Smooth muscle cell of the brain vasculature (primary cell): ENCODE measurements at regions not wholly inside any gene's neighbourhood (a gene's known extent, or its start where the extent isn't known, plus 50 kb on each side); places are given as distances from the start of the nearest gene placed in this dataset.
"Not testable (repeated sequence)": the region's sequence is repeated elsewhere in the genome, so short reads cannot be mapped to it uniquely, and the experiment has no call there.

Experiments
- DNase-seq: peaks from one replicate; pipeline ENCODE4 v3.0.0-alpha.2; 2012; ENCODE audit warnings: low read depth, low spot score

- DNase-seq, result no peak
Measured at GRCh38 chr4:81601358-81601694, 129.6 kb upstream of the RASGEF1B start.

- no peak for DNase-seq
Measured at GRCh38 chr4:81600520-81601357, 129.0 kb upstream of the RASGEF1B start.

GRCh38 chr4:81599742-81600380 lies 128.2 kb upstream of the RASGEF1B start:
- no peak for DNase-seq

GRCh38 chr4:81595798-81596610 lies 124.3 kb upstream of the RASGEF1B start:
- no peak for DNase-seq

- DNase-seq, result no peak
Measured at GRCh38 chr4:81595287-81595686, 123.6 kb upstream of the RASGEF1B start.

GRCh38 chr4:81594490-81595159 lies 122.9 kb upstream of the RASGEF1B start:
- DNase-seq, result no peak

- no peak for DNase-seq
Measured at GRCh38 chr4:81592701-81593100, 121.0 kb upstream of the RASGEF1B start.

- no peak for DNase-seq
Measured at GRCh38 chr4:81590596-81590995, 118.9 kb upstream of the RASGEF1B start.

- no peak for DNase-seq
Measured at GRCh38 chr4:81589262-81589661, 117.6 kb upstream of the RASGEF1B start.

GRCh38 chr4:81586706-81587105 lies 115.0 kb upstream of the RASGEF1B start:
- DNase-seq, result no peak

GRCh38 chr4:81580994-81581374 lies 109.3 kb upstream of the RASGEF1B start:
- not testable (repeated sequence) for DNase-seq

- no peak for DNase-seq
Measured at GRCh38 chr4:81580346-81580993, 108.8 kb upstream of the RASGEF1B start.

GRCh38 chr4:81577392-81577791 lies 105.7 kb upstream of the RASGEF1B start:
- DNase-seq, result no peak

GRCh38 chr4:81574991-81575390 lies 103.3 kb upstream of the RASGEF1B start:
- DNase-seq, result no peak

- DNase-seq, result no peak
Measured at GRCh38 chr4:81573840-81574239, 102.1 kb upstream of the RASGEF1B start.

- no peak for DNase-seq
Measured at GRCh38 chr4:81572402-81572801, 100.7 kb upstream of the RASGEF1B start.

GRCh38 chr4:81571105-81571504 lies 99.4 kb upstream of the RASGEF1B start:
- DNase-seq, result no peak

- no peak for DNase-seq
Measured at GRCh38 chr4:81566161-81566591, 94.5 kb upstream of the RASGEF1B start.

GRCh38 chr4:81565142-81565870 lies 93.6 kb upstream of the RASGEF1B start:
- DNase-seq, result no peak

- DNase-seq, result no peak
Measured at GRCh38 chr4:81564025-81564424, 92.3 kb upstream of the RASGEF1B start.

GRCh38 chr4:81562093-81562492 lies 90.4 kb upstream of the RASGEF1B start:
- DNase-seq, result no peak
